Astrocyte of the cerebellum (primary cell): ENCODE measurements at regions not wholly inside any gene's neighbourhood (a gene's known extent, or its start where the extent isn't known, plus 50 kb on each side); places are given as distances from the start of the nearest gene placed in this dataset.

ENCODE experiments used
- DNase-seq: peaks from one replicate; pipeline ENCODE4 v3.0.0-alpha.2; 2011; ENCODE audit warnings: low read depth
- H3K4me3 ChIP-seq: 2 replicates; pipeline ENCODE4 v1.5.1; 2011; ENCODE audit warnings: mild to moderate bottlenecking, low read depth, low read length, moderate library complexity
- CTCF ChIP-seq: IDR thresholded peaks from 2 replicates; pipeline ENCODE4 v1.5.1; 2012; ENCODE audit warnings: low read length, low read depth, moderate library complexity, mild to moderate bottlenecking; ENCODE audit errors: missing control alignments
- in situ Hi-C: cut with HindIII; loops from 2 replicates; pipeline ENCODE4 v1.10.0; 2017; ENCODE audit warnings: low sequenced_read_pairs

- no peak overlapping the region for H3K4me3 ChIP-seq
- no peak for TF ChIP-seq CTCF
- DNase-seq = no peak
- in situ Hi-C loops = no loop called here
These were observed 430.2 kb upstream of the ZFP42 start for GRCh38 chr4:187565416-187565815.

GRCh38 chr4:187569871-187570270, 425.7 kb upstream of the ZFP42 start:
- no peak for DNase-seq

GRCh38 chr4:187575706-187576105, 419.9 kb upstream of the ZFP42 start:
- no peak for DNase-seq
- TF ChIP-seq CTCF = no peak
- in situ Hi-C loops = no loop called here
- H3K4me3 ChIP-seq = no peak overlapping the region

More at GRCh38 chr4:187569871-187570270, 425.7 kb upstream of the ZFP42 start:
- in situ Hi-C loops = no loop called here
- TF ChIP-seq CTCF = no peak
- H3K4me3 ChIP-seq = no peak overlapping the region

GRCh38 chr4:187576751-187577150, 418.8 kb upstream of the ZFP42 start:
- H3K4me3 ChIP-seq = no peak overlapping the region
- DNase-seq = no peak
- in situ Hi-C loops = no loop called here
- TF ChIP-seq CTCF = no peak

GRCh38 chr4:187577941-187578480, 417.6 kb upstream of the ZFP42 start:
- no peak for TF ChIP-seq CTCF
- DNase-seq = no peak
- in situ Hi-C loops = no loop called here
- H3K4me3 ChIP-seq = no peak overlapping the region

GRCh38 chr4:187586892-187587291, 408.7 kb upstream of the ZFP42 start:
- H3K4me3 ChIP-seq = no peak overlapping the region
- DNase-seq = no peak
- in situ Hi-C loops = no loop called here

More at GRCh38 chr4:187586892-187587291, 408.7 kb upstream of the ZFP42 start:
- no peak for TF ChIP-seq CTCF
